Ovary (tissue), 7 donors: ENCODE measurements at regions not wholly inside any gene's neighbourhood (a gene's known extent, or its start where the extent isn't known, plus 50 kb on each side); places are given as distances from the start of the nearest gene placed in this dataset.

Experiments
- DNase-seq, 5 donors: peaks; one replicate each; pipeline ENCODE4 v3.0.0-alpha.2; 2019 to 2020
- H3K27ac ChIP-seq, 2 donors: fragments of 200-600 bp; one replicate each; pipeline versions ENCODE4 v1.5.1 to v1.8.0; 2019 to 2022
- H3K27me3 ChIP-seq: fragments of 200-600 bp; one replicate; pipeline ENCODE4 v1.8.0; 2022
- H3K36me3 ChIP-seq: fragments of 200-600 bp; sonication (generic); one replicate; pipeline ENCODE4 v1.5.1; 2019
- H3K4me1 ChIP-seq: one replicate; pipeline ENCODE4 v1.8.1; 2013; ENCODE audit warnings: mild to moderate bottlenecking, moderate library complexity; ENCODE audit not compliant: insufficient read depth
- H3K4me3 ChIP-seq: fragments of 200-600 bp; sonication (generic); one replicate; pipeline ENCODE4 v1.5.1; 2017
- H3K9me3 ChIP-seq, 2 donors: fragments of 200-600 bp in 1 of 2; sonication (generic) in 1 of 2; one replicate each; pipeline versions ENCODE4 v1.5.1 to v1.8.1; 2013 to 2019; ENCODE audit warnings: mild to moderate bottlenecking in 1 of 2, moderate library complexity in 1 of 2
- CTCF ChIP-seq, 3 donors: fragments of 450-650 bp in 2 of 3; fragments of 200-600 bp in 1 of 3; IDR thresholded peaks; one replicate each; pipeline versions ENCODE4 v1.5.1 to v1.8.0; 2016 to 2022; ENCODE audit warnings: antibody characterized with exemption in 3 of 3, mild to moderate bottlenecking in 1 of 3
- EP300 ChIP-seq: sonication (generic); formaldehyde crosslinking; IDR thresholded peaks from one replicate; pipeline ENCODE4 v1.6.1; 2017; ENCODE audit warnings: antibody characterized with exemption
- POLR2A ChIP-seq: fragments of 450-650 bp; IDR thresholded peaks from one replicate; pipeline ENCODE4 v1.6.1; 2017; ENCODE audit warnings: antibody characterized with exemption, mild to moderate bottlenecking, moderate library complexity
- WGBS, 3 donors: extraction: QIAGEN DNeasy Blood & Tissue Kit in 1 of 3; methylation state at CpG; one replicate each; pipeline versions ENCODE4 v1.1.5 to v1.1.7; 2013 to 2017; 5-methylcytosine and 5-hydroxymethylcytosine counted together
- intact Hi-C, 4 donors: fragments of 100-400 bp; cut with DNase I; formaldehyde crosslinking; loops; one replicate each; pipeline versions ENCODE4 v1.11.0 to v1.15.1; 2022 to 2023
- donor health status: DM: no; HTN: no; CAD: no; lungs with moderate emphysema.
- donor health status: DM: no; HTN: no; CAD: no.
- donor health status: Bipolar disorder and iron deficiency.
- donor health status: DM: no; HTN: no; CAD: no.
- donor health status: DM: yes; HTN: yes; CAD: no.

GRCh38 chr16:86388976-86389375 lies 121.4 kb upstream of the FOXF1 start:
- Histone ChIP-seq H3K4me1 (no peaks in the 10 kb centered on the region), H3K36me3 (no peaks in the 10 kb centered on the region), H3K27me3 (no peaks in the 10 kb centered on the region), H3K4me3 (no peak overlapping the region), H3K9me3 (no peaks in the 10 kb centered on the region), H3K27ac (no peak overlapping the region)
- DNase-seq: no peak
- intact Hi-C loops: no loop called here
- TF ChIP-seq EP300 (no peak), POLR2A (no peak), CTCF (IDR thresholded peaks at IDR 0.05) (no peak)
- 53 to 68% (median 57%) methylated on average over 5 of the region's 5 CpGs for WGBS, 3 donors

- TF ChIP-seq CTCF (IDR thresholded peaks at IDR 0.05) (no peak), EP300 (no peak), POLR2A (no peak)
- Histone ChIP-seq H3K4me3 (no peak overlapping the region), H3K4me1 (no peaks in the 10 kb centered on the region), H3K27me3 (no peaks in the 10 kb centered on the region), H3K36me3 (no peaks in the 10 kb centered on the region), H3K9me3 (no peaks in the 10 kb centered on the region), H3K27ac (no peak overlapping the region)
- intact Hi-C loops: no loop called here
- DNase-seq: no peak
- WGBS, 3 donors: 32 to 59% (median 54%) methylated on average over 17 of the region's 17 CpGs
Measured at GRCh38 chr16:86389566-86390328, 120.6 kb upstream of the FOXF1 start.

- H3K9me3 ChIP-seq: no peaks in the 10 kb centered on the region
- WGBS, 3 donors: 86 to 100% (median 95%) methylated on average over 1 of the region's 1 CpG
- H3K4me1 ChIP-seq: no peaks in the 10 kb centered on the region
- no peaks in the 10 kb centered on the region for H3K27me3 ChIP-seq
- no peak overlapping the region for H3K4me3 ChIP-seq
- H3K36me3 ChIP-seq: no peaks in the 10 kb centered on the region
- H3K27ac ChIP-seq: no peak overlapping the region
- TF ChIP-seq EP300 (no peak), CTCF (IDR thresholded peaks at IDR 0.05) (no peak), POLR2A (no peak)
- intact Hi-C loops: no loop called here
- no peak for DNase-seq
Measured at GRCh38 chr16:86390335-86390734, 120.0 kb upstream of the FOXF1 start.

- Histone ChIP-seq H3K27me3 (no peaks in the 10 kb centered on the region), H3K4me3 (no peak overlapping the region), H3K27ac (no peak overlapping the region), H3K4me1 (no peaks in the 10 kb centered on the region), H3K9me3 (no peaks in the 10 kb centered on the region), H3K36me3 (no peaks in the 10 kb centered on the region)
- TF ChIP-seq POLR2A (no peak), CTCF (IDR thresholded peaks at IDR 0.05) (no peak), EP300 (no peak)
- intact Hi-C loops: no loop called here
- WGBS, 3 donors: 88 to 95% (median 93%) methylated on average over 6 of the region's 6 CpGs
- no peak for DNase-seq
Measured at GRCh38 chr16:86391486-86391885, 118.8 kb upstream of the FOXF1 start.
